ENCODE measurements at regions not wholly inside any gene's neighbourhood (a gene's known extent, or its start where the extent isn't known, plus 50 kb on each side); places are given as distances from the start of the nearest gene placed in this dataset.
"Not testable (repeated sequence)": the region's sequence is repeated elsewhere in the genome, so short reads cannot be mapped to it uniquely, and the experiment has no call there.

DNA sequence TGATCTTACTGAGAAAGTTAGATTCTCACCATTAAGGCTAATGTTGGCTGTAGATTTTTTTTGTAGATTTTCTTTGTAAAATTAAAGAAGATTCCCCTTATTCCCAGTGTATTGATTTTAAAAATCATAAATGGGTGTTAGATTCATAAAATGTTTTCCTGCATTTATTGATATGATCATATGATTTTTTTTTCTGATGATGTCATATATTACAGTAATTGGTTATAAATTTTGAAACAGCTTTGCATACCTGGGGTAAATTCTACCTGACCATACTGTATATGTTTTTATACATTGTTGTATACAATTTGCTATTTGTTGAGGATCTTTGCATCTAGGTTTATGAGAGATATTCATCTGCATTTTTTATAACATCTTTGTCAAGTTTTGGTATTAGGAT lies 880.3 kb upstream of the GRIA3 start:
- ATAC-seq (ENCODE audit: insufficient read depth, low read depth) (no peak), DNase-seq (no peak)
- Histone ChIP-seq H3K4me2 (ENCODE audit: insufficient read depth, low read length) (no peak overlapping the region), H3K4me1 (ENCODE audit: insufficient read depth, low read length) (no peaks in the 10 kb centered on the region), H3K36me3 (ENCODE audit: insufficient read depth, low read length) (no peaks in the 10 kb centered on the region), H3K9ac (ENCODE audit: low read depth, low read length) (no peak overlapping the region), H3K4me3 (ENCODE audit: low read depth in 1 of 2, low read length in 2 of 2) (no peak overlapping the region), H3K9me3 (ENCODE audit: insufficient read depth, low read length, severe bottlenecking) (no peaks in the 10 kb centered on the region), H3K27ac (ENCODE audit: low read length) (no peak overlapping the region), H3K79me2 (ENCODE audit: insufficient read depth, low read length) (no peaks in the 10 kb centered on the region), H3K27me3 (ENCODE audit: insufficient read depth, low read length, poor library complexity) (no peaks in the 10 kb centered on the region), H4K20me1 (ENCODE audit: insufficient read depth, low read length) (no peaks in the 10 kb centered on the region), H2AFZ (ENCODE audit: low read depth, low read length) (no peak overlapping the region)
- TF ChIP-seq, protein P1, sequence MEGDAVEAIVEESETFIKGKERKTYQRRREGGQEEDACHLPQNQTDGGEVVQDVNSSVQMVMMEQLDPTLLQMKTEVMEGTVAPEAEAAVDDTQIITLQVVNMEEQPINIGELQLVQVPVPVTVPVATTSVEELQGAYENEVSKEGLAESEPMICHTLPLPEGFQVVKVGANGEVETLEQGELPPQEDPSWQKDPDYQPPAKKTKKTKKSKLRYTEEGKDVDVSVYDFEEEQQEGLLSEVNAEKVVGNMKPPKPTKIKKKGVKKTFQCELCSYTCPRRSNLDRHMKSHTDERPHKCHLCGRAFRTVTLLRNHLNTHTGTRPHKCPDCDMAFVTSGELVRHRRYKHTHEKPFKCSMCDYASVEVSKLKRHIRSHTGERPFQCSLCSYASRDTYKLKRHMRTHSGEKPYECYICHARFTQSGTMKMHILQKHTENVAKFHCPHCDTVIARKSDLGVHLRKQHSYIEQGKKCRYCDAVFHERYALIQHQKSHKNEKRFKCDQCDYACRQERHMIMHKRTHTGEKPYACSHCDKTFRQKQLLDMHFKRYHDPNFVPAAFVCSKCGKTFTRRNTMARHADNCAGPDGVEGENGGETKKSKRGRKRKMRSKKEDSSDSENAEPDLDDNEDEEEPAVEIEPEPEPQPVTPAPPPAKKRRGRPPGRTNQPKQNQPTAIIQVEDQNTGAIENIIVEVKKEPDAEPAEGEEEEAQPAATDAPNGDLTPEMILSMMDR (IDR thresholded peaks at IDR 0.05; ENCODE audit: borderline replicate concordance, extremely low read depth, low read length, poor library complexity, severe bottlenecking): no peak
- no peak for TF ChIP-seq EZH2 (IDR thresholded peaks at IDR 0.05; ENCODE audit: borderline replicate concordance, low read depth, low read length, severe bottlenecking)

DNA sequence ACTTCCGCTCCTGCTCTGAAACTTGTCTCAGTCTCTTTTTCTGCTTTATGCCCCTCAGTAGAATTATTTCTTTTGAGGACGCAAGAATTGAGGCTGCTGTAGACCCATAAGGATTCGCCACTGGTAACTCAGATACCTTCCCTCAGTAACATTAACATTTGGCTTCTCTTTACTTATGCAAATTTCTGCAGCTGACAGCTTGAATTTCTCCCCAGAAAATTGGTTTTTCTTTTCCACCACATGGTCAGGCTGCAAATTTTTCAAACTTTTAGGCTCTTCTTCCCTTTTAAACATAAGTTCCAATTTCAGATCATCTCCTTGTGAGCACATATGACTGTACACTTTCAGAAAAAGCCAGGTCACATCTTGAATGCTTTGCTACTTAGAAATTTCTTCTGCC lies 839.3 kb upstream of the GRIA3 start:
- H4K20me1 ChIP-seq (ENCODE audit: insufficient read depth, low read length): no peaks in the 10 kb centered on the region
- no peak overlapping the region for H2AFZ ChIP-seq (ENCODE audit: low read depth, low read length)
- H3K4me3 ChIP-seq (ENCODE audit: low read depth in 1 of 2, low read length in 2 of 2): no peak overlapping the region
- H3K79me2 ChIP-seq (ENCODE audit: insufficient read depth, low read length): no peaks in the 10 kb centered on the region
- H3K27me3 ChIP-seq (ENCODE audit: insufficient read depth, low read length, poor library complexity): no peaks in the 10 kb centered on the region
- no peak overlapping the region for H3K27ac ChIP-seq (ENCODE audit: low read length)
- H3K9me3 ChIP-seq (ENCODE audit: insufficient read depth, low read length, severe bottlenecking): peaks cover 8% of the 10 kb centered on the region
- H3K9ac ChIP-seq (ENCODE audit: low read depth, low read length): no peak overlapping the region
- no peak for ATAC-seq (ENCODE audit: insufficient read depth, low read depth)
- H3K4me2 ChIP-seq (ENCODE audit: insufficient read depth, low read length): no peak overlapping the region
- H3K4me1 ChIP-seq (ENCODE audit: insufficient read depth, low read length): no peaks in the 10 kb centered on the region
- DNase-seq: no peak
- no peaks in the 10 kb centered on the region for H3K36me3 ChIP-seq (ENCODE audit: insufficient read depth, low read length)
- no peak for TF ChIP-seq EZH2 (IDR thresholded peaks at IDR 0.05; ENCODE audit: borderline replicate concordance, low read depth, low read length, severe bottlenecking)
- TF ChIP-seq, protein P1 (IDR thresholded peaks at IDR 0.05; ENCODE audit: borderline replicate concordance, extremely low read depth, low read length, poor library complexity, severe bottlenecking): no peak

DNA sequence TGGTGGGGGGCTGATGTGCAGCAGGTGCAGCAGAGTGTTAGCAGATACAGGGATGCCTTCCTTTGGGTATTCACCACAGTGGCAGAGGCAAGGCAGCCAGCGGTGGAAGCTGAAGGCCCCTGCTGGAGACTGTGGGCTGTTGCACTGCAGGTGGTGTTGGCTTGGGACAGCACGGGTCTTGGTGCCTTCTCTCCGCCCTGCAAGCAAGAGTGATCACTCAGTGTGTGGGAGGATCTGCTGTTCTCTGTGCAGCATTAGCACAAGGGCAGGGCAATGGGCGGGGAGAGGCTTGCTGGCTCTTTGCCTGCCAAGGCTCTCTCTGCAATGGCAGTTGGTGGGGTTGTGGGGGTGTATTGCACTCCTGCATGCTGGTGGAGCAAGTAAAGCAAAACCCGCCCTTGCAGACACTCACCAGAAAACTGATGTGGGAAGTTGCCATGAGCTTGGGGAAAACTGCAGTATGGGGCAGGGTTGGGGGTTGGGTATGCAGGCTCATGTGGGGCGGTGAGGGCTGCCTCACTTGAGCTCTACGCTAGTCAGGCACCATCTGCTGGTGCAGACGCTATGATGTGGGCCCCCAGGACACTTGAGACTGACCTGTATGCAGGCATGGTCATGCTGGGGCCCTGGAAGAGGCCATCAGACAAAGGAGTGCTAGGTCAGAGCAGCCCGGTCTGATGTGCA lies 820.8 kb upstream of the GRIA3 start:
- TF ChIP-seq EZH2 (IDR thresholded peaks at IDR 0.05; ENCODE audit: borderline replicate concordance, low read depth, low read length, severe bottlenecking): no peak
- TF ChIP-seq, protein P1 (IDR thresholded peaks at IDR 0.05; ENCODE audit: borderline replicate concordance, extremely low read depth, low read length, poor library complexity, severe bottlenecking): peak; percentile 4
- no peaks in the 10 kb centered on the region for H4K20me1 ChIP-seq (ENCODE audit: insufficient read depth, low read length)
- no peak for ATAC-seq (ENCODE audit: insufficient read depth, low read depth)
- H3K9me3 ChIP-seq (ENCODE audit: insufficient read depth, low read length, severe bottlenecking): no peaks in the 10 kb centered on the region
- no peak for DNase-seq
- H3K4me1 ChIP-seq (ENCODE audit: insufficient read depth, low read length): no peaks in the 10 kb centered on the region
- H2AFZ ChIP-seq (ENCODE audit: low read depth, low read length): no peak overlapping the region
- H3K4me3 ChIP-seq (ENCODE audit: low read depth in 1 of 2, low read length in 2 of 2): no peak overlapping the region
- no peaks in the 10 kb centered on the region for H3K79me2 ChIP-seq (ENCODE audit: insufficient read depth, low read length)
- H3K27me3 ChIP-seq (ENCODE audit: insufficient read depth, low read length, poor library complexity): no peaks in the 10 kb centered on the region
- no peak overlapping the region for H3K9ac ChIP-seq (ENCODE audit: low read depth, low read length)
- no peaks in the 10 kb centered on the region for H3K36me3 ChIP-seq (ENCODE audit: insufficient read depth, low read length)
- H3K4me2 ChIP-seq (ENCODE audit: insufficient read depth, low read length): no peak overlapping the region
- H3K27ac ChIP-seq (ENCODE audit: low read length): no peak overlapping the region

DNA sequence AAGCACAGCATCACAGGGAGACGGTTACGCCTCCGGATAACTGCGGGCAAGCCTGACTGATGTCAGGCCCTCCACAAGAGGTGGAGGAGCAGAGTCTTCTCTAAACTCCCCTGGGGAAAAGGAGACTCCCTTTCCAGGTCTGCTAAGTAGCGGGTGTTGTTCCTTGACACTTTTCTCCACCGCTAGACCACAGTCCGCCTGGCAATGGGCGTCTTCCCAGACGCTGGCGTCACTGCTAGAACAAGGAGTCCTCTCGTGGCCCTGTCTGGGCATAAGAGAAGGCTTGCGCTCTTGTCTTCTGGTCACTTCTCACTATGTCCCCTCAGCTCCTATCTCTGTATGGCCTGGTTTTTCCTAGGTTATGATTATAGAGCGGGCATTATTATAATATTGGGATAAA lies 808.5 kb upstream of the GRIA3 start:
- not testable (repeated sequence) for H3K27ac ChIP-seq (ENCODE audit: low read length); H3K36me3 ChIP-seq (ENCODE audit: insufficient read depth, low read length); H2AFZ ChIP-seq (ENCODE audit: low read depth, low read length); H3K9ac ChIP-seq (ENCODE audit: low read depth, low read length); H3K79me2 ChIP-seq (ENCODE audit: insufficient read depth, low read length); H3K4me2 ChIP-seq (ENCODE audit: insufficient read depth, low read length); DNase-seq; H4K20me1 ChIP-seq (ENCODE audit: insufficient read depth, low read length); ATAC-seq (ENCODE audit: insufficient read depth, low read depth); H3K4me3 ChIP-seq (ENCODE audit: low read depth in 1 of 2, low read length in 2 of 2); H3K27me3 ChIP-seq (ENCODE audit: insufficient read depth, low read length, poor library complexity); H3K4me1 ChIP-seq (ENCODE audit: insufficient read depth, low read length); H3K9me3 ChIP-seq (ENCODE audit: insufficient read depth, low read length, severe bottlenecking)

Data from DND-41 (cell line).